HG03342 (cell line): ENCODE measurements at regions not wholly inside any gene's neighbourhood (a gene's known extent, or its start where the extent isn't known, plus 50 kb on each side); places are given as distances from the start of the nearest gene placed in this dataset.

Source experiments
- ATAC-seq: cut with Tn5 transposase; IDR thresholded peaks from one replicate; pipeline ENCODE4 v1.9.1; 2021; ENCODE audit warnings: mild to moderate bottlenecking, moderate library complexity; ENCODE audit not compliant: unreplicated experiment

GRCh38 chr2:156834431-156834830 is 398.3 kb downstream of the GPD2 start:
- ATAC-seq: no peak

GRCh38 chr2:156837635-156838370 is 401.6 kb downstream of the GPD2 start:
- ATAC-seq: no peak

GRCh38 chr2:156841321-156841720 is 405.1 kb downstream of the GPD2 start:
- no peak for ATAC-seq

GRCh38 chr2:156845806-156846558 is 409.8 kb downstream of the GPD2 start:
- ATAC-seq: no peak

- no peak for ATAC-seq
Observed at GRCh38 chr2:156852210-156852609, 405.3 kb upstream of the GALNT5 start.

GRCh38 chr2:156852681-156853080 is 404.8 kb upstream of the GALNT5 start:
- ATAC-seq: no peak

DNA sequence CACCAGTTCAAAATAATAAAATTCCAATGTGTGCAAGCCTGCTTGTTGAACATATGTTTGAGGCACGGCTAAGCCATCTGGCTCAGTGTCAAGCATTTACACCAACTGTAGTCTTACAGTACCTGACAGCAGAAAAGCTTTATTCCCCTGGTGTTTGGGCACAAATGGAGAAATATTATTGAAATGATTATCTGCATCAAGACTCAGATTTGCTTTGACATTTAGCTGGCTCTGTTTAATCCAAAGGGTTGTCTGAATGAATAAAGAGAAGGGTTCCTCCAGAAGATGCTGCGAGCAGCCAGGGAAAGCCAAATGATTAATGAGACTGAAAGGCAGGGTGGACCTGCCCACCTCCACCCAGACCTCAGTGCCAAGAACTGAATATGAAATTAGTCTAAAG is 393.2 kb upstream of the GALNT5 start:
- ATAC-seq: no peak

DNA sequence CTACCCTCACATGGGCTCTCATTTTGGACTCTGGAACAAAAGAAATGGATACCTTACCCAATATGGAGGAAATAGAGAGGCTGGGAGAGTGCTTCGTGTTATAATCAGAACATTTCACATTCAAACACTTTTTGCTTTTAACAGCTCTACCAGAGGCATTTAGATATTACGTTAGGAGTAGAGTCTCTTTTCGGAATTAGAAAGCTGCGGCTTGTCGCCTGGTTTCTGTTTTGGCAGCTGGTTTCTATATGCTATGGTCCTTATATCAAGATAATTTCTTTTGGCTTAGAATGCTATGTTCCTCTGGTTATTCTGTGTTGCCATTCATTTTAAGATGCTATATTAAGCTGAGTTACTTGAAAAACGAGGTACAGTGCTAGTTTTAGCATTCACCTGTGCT is 392.8 kb upstream of the GALNT5 start:
- ATAC-seq: no peak

DNA sequence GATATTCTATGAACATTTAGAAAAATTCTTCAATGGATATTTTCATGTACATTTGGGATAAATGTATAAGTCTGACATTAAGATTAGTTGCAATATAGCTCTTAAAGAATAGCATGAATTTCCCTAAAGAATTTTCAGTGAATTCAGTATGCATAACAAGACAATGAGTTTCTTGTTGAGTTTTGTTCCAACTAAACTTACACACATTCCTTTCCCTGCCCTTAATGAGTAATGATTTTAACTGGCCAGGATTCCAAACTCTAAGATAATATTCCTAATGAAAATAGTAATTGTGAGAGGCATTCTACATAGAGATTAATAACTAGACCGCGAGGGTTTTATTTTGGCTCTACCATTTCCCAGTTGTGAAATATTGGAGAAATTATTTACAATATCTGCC is 390.3 kb upstream of the GALNT5 start:
- ATAC-seq: no peak

DNA sequence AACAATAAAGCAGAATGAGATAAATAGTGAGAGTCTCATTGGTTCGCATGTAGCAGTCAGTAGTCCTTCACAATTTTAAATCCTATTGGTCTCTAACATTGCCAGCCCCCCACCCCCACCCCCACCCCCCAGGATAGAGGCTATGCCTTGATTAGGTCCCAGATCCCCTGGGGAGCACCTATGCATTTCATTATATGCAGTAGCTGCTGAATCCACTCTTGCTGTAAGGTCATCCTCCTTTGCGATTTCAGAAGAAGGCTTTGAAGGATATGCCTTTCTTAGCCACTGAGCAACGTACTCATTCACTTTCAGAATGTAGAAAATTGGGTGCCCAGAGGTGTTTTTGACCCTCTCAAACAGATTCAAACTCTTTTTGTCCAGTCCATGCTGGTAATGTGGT is 382.8 kb upstream of the GALNT5 start:
- no peak for ATAC-seq

DNA sequence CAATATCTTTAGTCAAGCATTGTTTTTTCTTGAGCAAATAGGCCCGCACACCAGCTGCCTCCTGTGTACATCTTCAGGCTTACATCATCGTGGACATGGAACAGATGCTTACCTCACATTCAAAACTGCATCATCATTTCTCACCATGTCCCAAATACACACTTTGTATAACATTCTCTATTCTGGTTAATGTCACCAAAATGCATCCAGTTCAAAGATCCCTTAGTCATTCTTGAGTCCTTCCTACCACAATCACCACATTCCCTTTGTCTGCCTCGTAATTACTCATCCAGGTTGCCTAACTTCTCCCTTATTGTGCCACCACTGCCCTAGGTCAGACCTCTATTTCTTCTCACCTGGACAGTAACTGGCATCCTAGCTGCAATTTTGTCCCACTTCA is 373.7 kb upstream of the GALNT5 start:
- ATAC-seq: no peak

GRCh38 chr2:156884216-156884615 is 373.3 kb upstream of the GALNT5 start:
- ATAC-seq: no peak

GRCh38 chr2:156890529-156891148 is 366.9 kb upstream of the GALNT5 start:
- no peak for ATAC-seq

GRCh38 chr2:156891609-156892008 is 365.9 kb upstream of the GALNT5 start:
- ATAC-seq: no peak

DNA sequence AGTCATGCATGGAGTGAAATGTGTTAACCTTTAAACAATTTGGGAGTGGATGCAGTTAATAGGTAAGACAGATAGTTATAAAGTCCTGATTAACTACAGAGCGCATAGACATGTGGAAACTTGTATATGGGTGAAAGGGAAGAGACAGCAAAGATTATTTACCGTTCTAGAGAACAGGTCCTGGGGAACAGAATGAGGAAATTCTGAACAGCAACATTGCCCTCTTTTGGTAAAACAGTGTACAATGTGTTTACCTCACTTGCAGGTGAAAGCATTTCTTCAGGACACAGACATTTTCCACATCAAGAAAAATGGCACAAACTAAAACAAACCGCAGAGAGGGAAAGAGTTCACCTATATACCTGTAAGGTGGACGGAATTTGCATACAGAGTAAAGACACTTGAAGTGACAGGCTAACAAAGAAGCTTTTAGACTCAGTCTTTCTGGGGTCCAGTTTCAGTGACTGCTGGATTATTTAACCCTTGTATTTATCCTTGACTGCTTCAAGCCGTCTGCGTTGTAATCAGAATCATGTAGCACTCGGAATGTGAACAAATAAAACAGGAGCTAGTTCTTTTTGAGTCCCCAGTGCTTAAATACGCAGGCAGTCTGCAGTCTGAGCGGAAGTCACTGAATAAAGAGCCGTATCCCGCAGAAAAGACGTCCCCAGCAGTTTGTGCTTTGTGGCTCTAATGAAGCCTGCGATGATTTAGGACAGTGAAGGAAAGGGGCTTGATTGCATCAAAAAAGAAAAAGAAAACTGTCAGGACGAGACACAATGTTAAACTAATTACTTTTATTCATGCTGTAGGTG is 364.8 kb upstream of the GALNT5 start:
- ATAC-seq: peak; percentile 45

DNA sequence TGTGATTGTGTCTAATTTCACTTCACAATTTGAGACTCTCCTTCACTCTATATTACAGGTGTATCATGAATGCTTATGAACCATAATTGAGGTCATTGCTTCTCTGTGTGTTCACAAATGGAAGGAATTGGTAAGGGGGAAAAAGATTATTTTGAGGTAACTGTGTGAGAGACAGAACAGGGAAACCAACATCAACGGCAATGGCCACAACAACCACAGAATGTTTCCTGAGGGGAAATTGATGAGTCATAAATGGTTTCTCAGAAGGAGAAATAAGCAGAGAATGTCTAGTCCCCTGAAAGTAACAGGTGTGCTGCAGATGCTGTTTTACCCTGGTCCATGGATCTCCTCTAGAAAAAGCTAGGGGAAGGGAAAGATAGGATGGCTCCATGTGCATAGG is 361.2 kb upstream of the GALNT5 start:
- ATAC-seq: peak; percentile 93

- no peak for ATAC-seq
Observed at GRCh38 chr2:156897548-156897947, 360.0 kb upstream of the GALNT5 start.

- ATAC-seq: no peak
Observed at GRCh38 chr2:156901373-156902031, 356.0 kb upstream of the GALNT5 start.

- no peak for ATAC-seq
Observed at GRCh38 chr2:156903335-156903734, 354.2 kb upstream of the GALNT5 start.

- peak; percentile 60 for ATAC-seq
Observed at GRCh38 chr2:156907806-156908205, 349.7 kb upstream of the GALNT5 start.

DNA sequence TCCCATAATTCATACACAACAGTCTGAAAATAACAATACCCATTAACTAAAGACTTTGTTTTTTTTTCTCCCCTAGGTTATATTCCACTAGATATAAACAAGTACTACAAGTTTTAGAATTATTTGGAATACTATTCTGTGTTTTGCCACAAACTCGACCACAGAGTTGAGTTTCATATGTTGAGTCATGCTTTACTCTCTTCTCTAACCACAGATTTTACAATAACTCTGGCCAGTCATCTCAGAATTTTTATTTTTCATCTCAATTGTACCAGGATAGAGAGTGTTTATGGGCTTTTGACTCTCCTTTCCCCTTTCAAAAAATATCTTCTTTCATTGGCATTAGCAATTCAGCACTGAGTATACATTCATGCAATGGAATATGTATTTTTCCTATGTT is 348.7 kb upstream of the GALNT5 start:
- peak; percentile 72 for ATAC-seq
